Mesenchymal stem cell (in vitro differentiated cells and primary cell): ENCODE measurements at regions not wholly inside any gene's neighbourhood (a gene's known extent, or its start where the extent isn't known, plus 50 kb on each side); places are given as distances from the start of the nearest gene placed in this dataset.

Source experiments
- DNase-seq: peaks from one replicate; pipeline ENCODE4 v3.0.0-alpha.2; 2013
- H2AFZ ChIP-seq: one replicate; pipeline ENCODE4 v1.6.1; 2013; ENCODE audit warnings: low read depth, mild to moderate bottlenecking, control low read depth, inconsistent platforms, low read length, moderate library complexity
- H2AK5ac ChIP-seq: 2 replicates; pipeline ENCODE4 v1.6.1; 2013; ENCODE audit warnings: low read length, moderate library complexity, mild to moderate bottlenecking, inconsistent platforms; ENCODE audit not compliant: severe bottlenecking
- H2BK120ac ChIP-seq: one replicate; pipeline ENCODE4 v1.6.1; 2013; ENCODE audit warnings: low read depth, mild to moderate bottlenecking, inconsistent platforms, low read length, moderate library complexity
- H2BK12ac ChIP-seq, 2 experiments: one replicate each; pipeline ENCODE4 v1.6.1; 2013; ENCODE audit warnings: inconsistent platforms in 2 of 2, low read length in 2 of 2, mild to moderate bottlenecking in 2 of 2, moderate library complexity in 2 of 2, control low read depth in 1 of 2
- H2BK15ac ChIP-seq: one replicate; pipeline ENCODE4 v1.6.1; 2013; ENCODE audit warnings: mild to moderate bottlenecking, low read depth, inconsistent platforms; ENCODE audit not compliant: poor library complexity, severe bottlenecking
- H2BK5ac ChIP-seq: 2 replicates; pipeline ENCODE4 v1.6.1; 2013; ENCODE audit warnings: low read depth, mild to moderate bottlenecking, low read length, control low read depth, inconsistent platforms; ENCODE audit not compliant: poor library complexity, severe bottlenecking
- H3K14ac ChIP-seq, 2 experiments: one replicate each; pipeline ENCODE4 v1.6.1; 2013; ENCODE audit warnings: inconsistent platforms in 2 of 2, low read length in 2 of 2, control low read depth in 1 of 2, mild to moderate bottlenecking in 1 of 2, moderate library complexity in 1 of 2
- H3K18ac ChIP-seq, 2 experiments: one replicate each; pipeline ENCODE4 v1.6.1; 2013; ENCODE audit warnings: inconsistent platforms in 2 of 2, low read length in 2 of 2, control low read depth in 1 of 2, low read depth in 1 of 2, mild to moderate bottlenecking in 1 of 2
- H3K23ac ChIP-seq, 2 experiments: one replicate each; pipeline ENCODE4 v1.6.1; 2013; ENCODE audit warnings: inconsistent platforms in 2 of 2, low read length in 2 of 2, mild to moderate bottlenecking in 2 of 2, moderate library complexity in 2 of 2, control low read depth in 1 of 2
- H3K27ac ChIP-seq: 2 replicates; pipeline ENCODE4 v1.5.1; 2013; ENCODE audit warnings: mild to moderate bottlenecking, moderate library complexity, low read length, control low read depth, inconsistent platforms; ENCODE audit not compliant: poor library complexity, severe bottlenecking
- H3K27me3 ChIP-seq, 2 experiments: 2 replicates each; pipeline versions ENCODE4 v1.6.1 to v1.7.0; 2013; ENCODE audit warnings: low read length in 2 of 2, mild to moderate bottlenecking in 2 of 2, moderate library complexity in 2 of 2, control low read depth in 1 of 2, inconsistent platforms in 1 of 2; ENCODE audit not compliant: control insufficient read depth in 1 of 2, insufficient read depth in 1 of 2
- H3K36me3 ChIP-seq, 2 experiments: 2 replicates each; pipeline versions ENCODE4 v1.6.1 to v1.7.0; 2013; ENCODE audit warnings: low read length in 2 of 2, control low read depth in 1 of 2, inconsistent platforms in 1 of 2, low read depth in 1 of 2, mild to moderate bottlenecking in 1 of 2; ENCODE audit not compliant: insufficient read depth in 2 of 2, control insufficient read depth in 1 of 2
- H3K4ac ChIP-seq, 2 experiments: one replicate each; pipeline ENCODE4 v1.6.1; 2013; ENCODE audit warnings: inconsistent platforms in 2 of 2, low read length in 2 of 2, mild to moderate bottlenecking in 2 of 2, moderate library complexity in 2 of 2, control low read depth in 1 of 2, low read depth in 1 of 2
- H3K4me1 ChIP-seq: 2 replicates; pipeline ENCODE4 v1.6.1; 2013; ENCODE audit warnings: low read depth, low read length, control low read depth; ENCODE audit not compliant: control insufficient read depth, insufficient read depth
- H3K4me2 ChIP-seq: 2 replicates; pipeline ENCODE4 v1.6.1; 2013; ENCODE audit warnings: low read length, mild to moderate bottlenecking, inconsistent platforms; ENCODE audit not compliant: poor library complexity, severe bottlenecking
- H3K4me3 ChIP-seq, 2 experiments: 2 replicates each; pipeline versions ENCODE4 v1.5.1 to v1.7.0; 2013; ENCODE audit warnings: low read length in 2 of 2, mild to moderate bottlenecking in 2 of 2, control low read depth in 1 of 2, low read depth in 1 of 2; ENCODE audit not compliant: insufficient read depth in 1 of 2
- H3K79me1 ChIP-seq: replicated peaks from 2 replicates; pipeline ENCODE4 v1.6.1; 2013; ENCODE audit warnings: mild to moderate bottlenecking, control low read depth, low read length, inconsistent platforms; ENCODE audit not compliant: poor library complexity, severe bottlenecking
- H3K9ac ChIP-seq: 2 replicates; pipeline ENCODE4 v1.7.0; 2013; ENCODE audit warnings: mild to moderate bottlenecking, low read length, moderate library complexity
- H3K9me3 ChIP-seq: 2 replicates; pipeline ENCODE4 v1.7.0; 2013; ENCODE audit warnings: mild to moderate bottlenecking, low read length; ENCODE audit not compliant: control insufficient read depth
- H4K8ac ChIP-seq: one replicate; pipeline ENCODE4 v1.6.1; 2013; ENCODE audit warnings: inconsistent platforms, mild to moderate bottlenecking, low read length, moderate library complexity
- H4K91ac ChIP-seq: one replicate; pipeline ENCODE4 v1.6.1; 2013; ENCODE audit warnings: mild to moderate bottlenecking, low read length, inconsistent platforms
- WGBS: methylation state at CpG from one replicate; pipeline ENCODE4 v1.1.7; 2013; ENCODE audit warnings: mixed read lengths; 5-methylcytosine and 5-hydroxymethylcytosine counted together

GRCh38 chr13:97757807-97758206, 195.7 kb upstream of the IPO5 start:
- H2AFZ ChIP-seq: no peak overlapping the region
- no peaks in the 10 kb centered on the region for H3K79me1 ChIP-seq
- no peak overlapping the region for H3K4ac ChIP-seq
- H4K91ac ChIP-seq: no peak overlapping the region
- H4K8ac ChIP-seq: no peak overlapping the region
- H3K4me1 ChIP-seq: no peaks in the 10 kb centered on the region
- no peaks in the 10 kb centered on the region for H3K36me3 ChIP-seq
- no peak overlapping the region for H3K4me2 ChIP-seq
- no peak overlapping the region for H2BK15ac ChIP-seq
- no peak for DNase-seq
- H2BK12ac ChIP-seq: no peak overlapping the region
- no peak overlapping the region for H2BK120ac ChIP-seq
- H3K9me3 ChIP-seq: no peaks in the 10 kb centered on the region
- H3K9ac ChIP-seq: no peak overlapping the region
- no peak overlapping the region for H2AK5ac ChIP-seq
- H3K27me3 ChIP-seq: peaks cover 0 to 7% of the 10 kb centered on the region in 2 experiments
- no peak overlapping the region for H2BK5ac ChIP-seq
- no peak overlapping the region for H3K27ac ChIP-seq
- H3K23ac ChIP-seq: no peak overlapping the region
- WGBS: 82% methylated on average over 4 of the region's 4 CpGs
- H3K14ac ChIP-seq: no peak overlapping the region
- no peak overlapping the region for H3K4me3 ChIP-seq
- no peak overlapping the region for H3K18ac ChIP-seq

DNA sequence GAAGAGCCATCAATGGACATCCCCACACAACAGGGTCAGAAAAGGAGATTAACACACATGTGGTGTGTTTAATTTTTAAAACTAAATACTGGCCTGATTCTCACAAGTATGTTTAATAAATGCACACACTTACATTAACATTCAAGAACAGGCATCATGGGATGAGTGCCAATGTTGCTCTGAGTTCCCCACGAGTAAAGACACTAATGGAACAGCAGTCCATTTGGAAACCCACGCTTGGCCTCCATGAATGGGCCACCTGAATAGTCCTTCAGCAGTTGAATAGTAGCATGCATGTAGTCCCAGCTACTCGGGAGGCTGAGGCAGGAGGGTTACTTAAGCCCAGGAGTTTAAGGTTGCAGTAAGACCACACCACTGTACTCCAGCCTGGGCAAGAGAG, 195.2 kb upstream of the IPO5 start:
- H3K9ac ChIP-seq: no peak overlapping the region
- no peak overlapping the region for H3K14ac ChIP-seq
- H3K4ac ChIP-seq: no peak overlapping the region
- no peak overlapping the region for H2BK12ac ChIP-seq
- H4K8ac ChIP-seq: no peak overlapping the region
- H4K91ac ChIP-seq: no peak overlapping the region
- no peak for DNase-seq
- no peak overlapping the region for H3K27ac ChIP-seq
- H3K4me3 ChIP-seq: no peak overlapping the region
- no peak overlapping the region for H3K18ac ChIP-seq
- H3K9me3 ChIP-seq: peaks cover 3% of the 10 kb centered on the region
- H2AK5ac ChIP-seq: no peak overlapping the region
- no peak overlapping the region for H2BK15ac ChIP-seq
- no peak overlapping the region for H3K23ac ChIP-seq
- no peak overlapping the region for H3K4me2 ChIP-seq
- no peak overlapping the region for H2BK5ac ChIP-seq
- peaks cover 0 to 7% of the 10 kb centered on the region in 2 experiments for H3K27me3 ChIP-seq
- 54% methylated on average over 3 of the region's 3 CpGs for WGBS
- no peaks in the 10 kb centered on the region for H3K36me3 ChIP-seq
- H2AFZ ChIP-seq: no peak overlapping the region
- H3K4me1 ChIP-seq: no peaks in the 10 kb centered on the region
- no peak overlapping the region for H2BK120ac ChIP-seq
- no peaks in the 10 kb centered on the region for H3K79me1 ChIP-seq

DNA sequence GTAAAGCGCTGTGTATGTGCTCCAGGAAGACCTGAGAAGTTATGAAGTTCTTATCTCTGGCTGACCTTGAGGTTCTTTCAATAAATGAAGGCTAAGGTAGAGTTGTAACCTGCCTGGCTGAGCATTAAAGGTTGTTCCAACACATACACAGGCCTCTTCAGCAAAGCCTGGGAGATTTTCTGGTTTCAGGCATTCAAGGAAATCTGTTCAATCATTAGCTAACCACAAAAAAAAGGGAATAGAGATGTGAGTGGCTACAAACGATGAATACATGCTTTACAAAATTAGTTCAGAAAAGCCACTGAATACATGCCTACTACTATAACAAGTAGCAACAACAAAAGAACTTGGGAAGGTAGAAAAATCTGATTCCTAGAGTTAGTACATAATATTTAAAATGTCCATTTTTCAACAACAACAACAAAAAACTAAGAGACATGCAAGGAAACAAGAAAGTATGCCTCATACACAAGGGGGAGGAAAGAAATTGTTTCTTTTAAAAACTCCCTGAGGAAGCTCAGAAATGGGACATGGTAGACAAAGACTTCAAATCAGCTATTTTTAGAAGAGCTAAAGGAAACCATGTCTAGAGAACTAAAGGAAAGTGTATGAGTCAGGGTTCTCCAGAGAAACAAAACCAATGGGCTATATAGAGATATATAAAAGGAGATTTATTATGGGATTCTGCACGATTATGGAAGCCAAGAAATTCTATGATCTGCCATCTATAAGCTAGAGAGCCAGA, 191.5 kb upstream of the IPO5 start:
- Histone ChIP-seq H3K4me1 (no peaks in the 10 kb centered on the region), H3K36me3 (no peaks in the 10 kb centered on the region), H2AFZ (no peak overlapping the region), H3K4me2 (no peak overlapping the region), H3K9ac (no peak overlapping the region), H3K18ac (no peak overlapping the region), H3K14ac (no peak overlapping the region), H2AK5ac (no peak overlapping the region), H3K4ac (no peak overlapping the region), H3K27me3 (peaks cover 0 to under 1% of the 10 kb centered on the region in 2 experiments), H2BK5ac (no peak overlapping the region), H3K27ac (no peak overlapping the region), H3K9me3 (peaks cover 3% of the 10 kb centered on the region), H2BK15ac (no peak overlapping the region), H3K79me1 (no peaks in the 10 kb centered on the region), H4K91ac (no peak overlapping the region), H2BK12ac (no peak overlapping the region), H3K4me3 (no peak overlapping the region), H4K8ac (no peak overlapping the region), H3K23ac (no peak overlapping the region), H2BK120ac (no peak overlapping the region)
- no peak for DNase-seq
- 50% methylated on average over 2 of the region's 3 CpGs for WGBS

GRCh38 chr13:97766749-97767148, 186.7 kb upstream of the IPO5 start:
- no peak for DNase-seq
- Histone ChIP-seq H3K9ac (no peak overlapping the region), H3K23ac (no peak overlapping the region), H4K91ac (no peak overlapping the region), H2BK15ac (no peak overlapping the region), H3K18ac (no peak overlapping the region), H3K4ac (no peak overlapping the region), H3K27ac (no peak overlapping the region), H2BK5ac (no peak overlapping the region), H3K79me1 (no peaks in the 10 kb centered on the region), H2BK120ac (no peak overlapping the region), H3K14ac (no peak overlapping the region), H3K9me3 (peaks cover 3% of the 10 kb centered on the region), H2AK5ac (no peak overlapping the region), H3K4me3 (no peak overlapping the region), H3K4me1 (no peaks in the 10 kb centered on the region), H2AFZ (no peak overlapping the region), H3K4me2 (no peak overlapping the region), H4K8ac (no peak overlapping the region), H3K36me3 (no peaks in the 10 kb centered on the region), H2BK12ac (no peak overlapping the region), H3K27me3 (no peaks in the 10 kb centered on the region)
- 50% methylated on average over 1 of the region's 1 CpG for whole genome bisulfite sequencing
